Esophagus mucosa (tissue), 1 donor: ENCODE measurements at regions not wholly inside any gene's neighbourhood (a gene's known extent, or its start where the extent isn't known, plus 50 kb on each side); places are given as distances from the start of the nearest gene placed in this dataset.

Source experiments
- ATAC-seq: fragments of 200-7000 bp; cut with Tn5 transposase; one replicate; pipeline ENCODE4 v1.9.1; 2020
- donor health status: DM: yes; HTN: yes; CAD: no.

GRCh38 chr13:39244561-39245230 lies 206.4 kb downstream of the NHLRC3 start:
- no peak for ATAC-seq

GRCh38 chr13:39245688-39246087 lies 207.4 kb downstream of the NHLRC3 start:
- ATAC-seq: no peak

DNA sequence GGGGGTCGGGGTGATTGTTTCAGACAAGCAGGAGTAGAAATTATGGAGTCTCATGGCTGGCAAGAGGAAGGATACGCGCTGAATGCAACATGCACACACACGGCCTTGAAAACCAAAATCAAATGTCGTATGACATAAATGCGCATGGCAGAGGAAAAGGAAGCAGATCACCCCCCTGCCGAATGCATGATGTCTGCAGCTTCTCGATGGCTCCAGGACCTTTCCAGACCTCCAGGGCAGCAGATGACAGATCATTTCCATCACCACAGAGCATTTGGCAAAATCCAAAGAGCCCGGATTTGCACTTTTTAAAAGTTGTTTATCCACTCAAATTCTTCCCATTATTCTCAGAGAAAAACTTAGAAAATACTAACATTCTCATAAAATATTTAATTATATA lies 211.7 kb downstream of the NHLRC3 start:
- ATAC-seq: no peak

DNA sequence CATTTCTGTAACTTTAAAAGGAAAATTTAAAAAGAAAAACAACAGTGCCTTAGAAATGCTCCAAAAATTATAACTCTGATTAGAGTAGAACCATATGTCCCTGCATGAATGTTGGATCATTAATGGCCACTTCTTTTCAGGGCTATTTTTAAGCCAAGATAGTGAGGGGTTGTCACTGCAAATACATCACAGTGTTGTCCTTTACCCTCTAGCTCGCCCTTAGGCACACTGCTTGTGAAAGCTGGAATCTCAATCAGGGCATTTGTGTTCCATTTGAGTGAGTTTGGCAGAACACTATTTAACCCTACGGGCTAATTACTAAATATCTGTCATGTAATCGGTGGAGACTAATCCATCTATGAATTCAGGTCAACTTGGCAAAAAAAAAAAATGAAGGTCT lies 212.2 kb downstream of the NHLRC3 start:
- no peak for ATAC-seq

DNA sequence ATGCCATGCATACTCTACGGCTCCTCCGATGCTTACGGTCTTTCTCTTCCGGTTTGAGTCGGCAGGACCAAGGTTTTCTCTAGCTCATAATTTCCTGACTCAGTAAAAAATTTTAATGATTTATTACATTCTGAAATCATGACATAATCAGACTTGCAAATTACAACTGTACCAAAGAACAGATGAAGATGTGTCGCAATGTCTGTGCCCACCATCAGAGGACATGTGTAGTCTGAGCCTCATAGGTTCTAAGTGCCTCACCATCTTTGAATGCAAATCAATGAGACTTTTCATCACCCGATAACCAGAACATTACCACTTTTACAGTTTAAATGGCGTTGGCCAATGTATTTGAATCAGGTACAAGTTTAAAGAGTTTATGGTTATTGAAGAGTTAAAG lies 213.1 kb downstream of the NHLRC3 start:
- no peak for ATAC-seq

DNA sequence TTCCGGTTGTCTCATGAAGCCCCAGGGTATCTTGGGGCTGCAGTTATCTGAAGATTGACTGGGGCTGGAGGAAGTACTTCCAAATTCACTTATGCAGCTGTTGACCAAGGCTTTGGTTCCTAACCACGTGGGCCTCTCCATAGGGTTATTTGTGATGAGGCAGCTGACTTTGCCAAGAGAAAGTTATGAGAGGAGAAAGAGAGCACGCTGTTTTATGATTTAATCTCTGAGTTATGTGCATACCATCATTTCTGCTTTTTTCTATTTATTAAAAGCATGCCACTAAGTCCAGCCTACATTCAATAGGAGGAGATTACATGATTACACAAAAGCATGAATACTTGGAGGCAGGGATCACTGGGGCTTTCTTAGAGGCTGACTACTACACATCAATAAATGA lies 215.5 kb downstream of the NHLRC3 start:
- ATAC-seq: no peak

GRCh38 chr13:39254601-39255000 lies 216.3 kb downstream of the NHLRC3 start:
- no peak for ATAC-seq

DNA sequence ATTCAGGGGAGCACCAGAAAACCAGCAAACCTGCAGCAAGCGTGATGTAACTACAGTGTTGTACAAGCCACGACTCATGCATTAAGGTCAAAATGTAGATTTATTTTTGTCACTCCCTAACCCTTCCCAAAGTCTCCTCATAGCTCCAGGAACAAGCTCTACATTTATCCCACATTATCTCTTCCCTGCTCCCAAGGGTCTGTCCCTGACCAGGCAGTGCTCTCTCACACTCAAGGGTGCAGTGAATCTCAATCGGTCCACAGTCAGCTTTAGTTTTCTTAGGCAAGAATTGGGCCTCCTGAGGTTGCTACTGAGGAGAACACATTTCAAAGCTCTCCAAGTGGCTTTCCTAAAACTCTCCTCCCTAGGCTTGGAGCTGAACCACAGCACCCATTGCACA lies 219.4 kb downstream of the NHLRC3 start:
- ATAC-seq: no peak

- ATAC-seq: no peak
These were observed 221.3 kb downstream of the NHLRC3 start for GRCh38 chr13:39259371-39260140.

- peak; percentile 67 for ATAC-seq
These were observed 224.8 kb downstream of the NHLRC3 start for GRCh38 chr13:39263033-39263432.

DNA sequence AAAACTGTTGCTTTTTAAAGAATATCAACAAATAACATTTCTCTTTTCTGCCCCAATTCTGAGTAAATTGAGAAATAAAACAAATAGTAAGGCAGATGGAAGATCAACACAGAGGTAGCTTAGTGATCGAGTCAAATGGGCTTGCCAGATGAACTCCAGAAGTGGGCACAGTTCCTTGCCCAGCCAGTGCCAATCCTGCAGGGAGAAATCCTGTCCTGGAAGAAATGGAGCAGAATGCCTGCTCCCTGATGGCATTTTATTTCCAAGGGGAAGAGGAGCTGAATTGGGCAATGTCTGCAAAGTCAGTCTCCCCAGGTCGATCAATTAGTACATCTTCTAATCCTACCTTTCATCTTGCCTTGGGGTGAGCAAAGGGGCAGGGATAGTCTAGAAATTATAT lies 225.3 kb downstream of the NHLRC3 start:
- no peak for ATAC-seq

DNA sequence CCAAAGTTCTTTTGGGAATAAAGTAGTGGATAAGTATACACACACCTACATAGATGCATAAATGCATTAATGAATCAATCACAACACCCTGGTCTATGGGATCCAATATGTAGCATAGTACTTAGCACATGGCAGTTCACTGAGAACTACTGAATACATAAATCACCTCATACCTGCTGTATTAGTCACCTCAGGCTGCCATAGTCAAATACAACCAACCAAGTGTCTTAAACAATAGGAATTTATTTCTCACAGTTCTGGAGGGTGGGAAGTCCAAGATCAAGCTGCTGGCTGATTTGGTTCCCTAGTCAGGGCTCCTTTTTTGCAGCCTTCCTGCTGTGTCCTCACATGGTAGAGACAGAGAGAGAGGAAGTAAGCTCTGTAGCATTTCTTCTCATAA lies 228.2 kb downstream of the NHLRC3 start:
- ATAC-seq: no peak

GRCh38 chr13:39268398-39268797 lies 230.1 kb downstream of the NHLRC3 start:
- ATAC-seq: no peak

DNA sequence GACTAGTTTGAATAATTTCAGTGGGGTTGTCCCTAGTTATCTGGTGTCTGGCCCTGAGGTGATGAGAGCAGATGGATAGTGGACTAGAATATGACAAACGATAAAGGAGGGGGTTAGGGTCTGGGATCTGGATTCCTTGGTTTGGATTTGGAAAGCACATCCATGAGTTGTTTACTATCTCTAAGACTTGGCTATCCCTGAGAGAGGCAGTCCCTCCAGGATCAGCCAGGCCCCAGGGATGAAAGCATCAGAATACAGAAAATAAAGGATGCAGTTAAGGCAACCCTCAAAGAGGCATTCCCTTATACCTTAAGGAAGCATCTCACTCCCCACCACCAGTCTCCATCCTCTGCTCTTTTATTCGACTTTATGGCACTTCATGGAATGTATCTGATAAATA lies 230.7 kb downstream of the NHLRC3 start:
- ATAC-seq: no peak

DNA sequence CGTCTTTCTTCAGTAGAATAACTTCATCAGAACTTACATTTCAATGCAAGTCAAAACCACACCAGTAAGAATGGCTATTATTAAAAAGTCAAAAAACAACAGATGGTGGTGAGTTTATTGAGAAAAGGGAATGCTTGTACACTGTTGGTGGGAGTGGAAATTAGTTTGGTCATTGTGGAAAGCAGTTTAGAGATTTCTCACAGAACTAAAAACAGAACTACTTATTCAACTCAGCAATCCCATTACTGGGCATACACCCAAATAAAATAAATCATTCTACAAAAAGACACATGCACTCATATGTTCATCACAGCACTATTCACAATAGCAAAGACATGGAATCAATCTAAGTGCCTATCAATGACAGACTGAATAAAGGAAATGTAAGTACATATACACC lies 231.2 kb downstream of the NHLRC3 start:
- ATAC-seq: no peak

DNA sequence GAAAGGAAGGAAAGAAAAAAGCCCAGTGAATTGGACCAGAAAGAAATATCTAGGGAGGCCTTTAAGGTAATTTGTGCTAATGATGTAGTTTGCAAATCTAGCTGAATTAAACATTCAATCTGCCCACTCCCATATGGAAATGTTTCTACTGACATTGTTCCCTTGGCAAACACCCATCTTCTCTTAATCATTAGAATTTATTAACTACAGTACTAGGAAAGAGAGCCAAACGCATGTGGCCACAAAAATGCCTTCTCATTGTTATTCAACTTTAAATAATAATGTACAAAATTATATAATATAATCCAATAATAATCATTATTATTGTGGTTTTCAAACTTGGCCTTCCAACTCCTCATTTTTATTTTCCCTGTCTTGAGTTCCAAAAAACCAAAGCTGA lies 234.7 kb downstream of the NHLRC3 start:
- ATAC-seq: no peak

DNA sequence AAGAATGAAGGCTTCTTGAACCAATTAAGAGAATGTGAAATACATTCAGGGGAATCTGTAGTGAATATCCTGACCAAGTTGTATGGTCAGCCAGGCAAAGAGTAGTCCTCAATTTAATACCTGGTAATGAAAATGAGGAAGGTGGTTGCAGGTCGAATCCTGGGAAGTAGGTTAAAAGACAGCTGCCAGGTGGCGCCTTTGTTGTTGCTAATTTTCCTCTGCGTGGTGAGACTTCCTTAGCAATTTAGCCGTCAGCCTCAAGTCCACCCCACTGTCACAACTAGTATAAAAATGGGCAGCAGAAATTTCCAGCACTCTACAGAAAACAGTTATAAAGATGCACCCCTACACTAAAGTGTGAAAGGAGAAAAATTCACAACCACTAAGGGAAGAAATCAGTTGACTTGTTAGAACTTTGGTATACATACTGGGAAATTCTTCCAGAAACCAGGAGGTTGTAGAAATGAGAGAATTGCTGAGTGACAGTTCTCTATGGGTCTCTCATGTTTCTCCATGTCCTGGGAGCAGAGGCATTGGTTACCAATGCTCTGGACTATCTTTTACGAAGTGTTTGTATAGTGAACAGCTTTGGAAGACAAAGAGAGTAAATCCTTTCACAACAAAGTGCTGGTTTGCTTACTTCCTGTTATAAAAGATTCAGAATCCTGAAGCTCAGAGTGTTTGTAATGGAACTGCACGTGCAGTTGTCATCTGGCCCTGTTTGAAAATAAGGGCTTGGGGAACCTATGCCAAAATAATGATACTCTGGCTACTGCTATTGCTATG lies 235.9 kb downstream of the NHLRC3 start:
- no peak for ATAC-seq

DNA sequence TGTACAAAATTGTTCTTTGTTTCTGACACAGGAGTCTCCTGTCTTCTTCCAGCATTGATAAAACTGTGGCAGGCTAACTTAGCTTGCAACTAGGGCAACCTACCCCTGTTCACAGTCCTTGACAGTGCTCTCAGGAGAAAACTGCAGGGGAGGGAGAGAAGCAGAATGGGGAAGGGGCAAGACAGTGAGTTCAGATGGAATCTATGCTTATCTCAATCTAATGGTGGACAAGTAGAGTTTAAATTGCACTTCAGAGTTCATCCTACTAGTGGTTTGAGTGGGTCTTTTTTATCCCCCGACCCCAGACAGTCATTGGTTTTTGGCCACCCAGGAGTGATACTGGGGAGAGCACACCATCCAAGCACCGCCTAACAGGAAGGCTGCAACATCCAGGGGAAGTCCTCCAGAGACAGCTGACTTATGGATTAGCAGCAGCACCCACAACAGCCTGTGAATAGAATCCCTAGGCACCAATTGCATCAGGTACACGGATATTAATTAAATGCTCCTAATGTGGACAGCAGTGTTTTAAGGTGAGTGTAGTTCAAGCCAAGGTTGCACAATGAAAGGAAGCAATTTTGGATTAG lies 236.6 kb downstream of the NHLRC3 start:
- ATAC-seq: no peak

- ATAC-seq: no peak
These were observed 240.8 kb downstream of the NHLRC3 start for GRCh38 chr13:39279077-39279476.

DNA sequence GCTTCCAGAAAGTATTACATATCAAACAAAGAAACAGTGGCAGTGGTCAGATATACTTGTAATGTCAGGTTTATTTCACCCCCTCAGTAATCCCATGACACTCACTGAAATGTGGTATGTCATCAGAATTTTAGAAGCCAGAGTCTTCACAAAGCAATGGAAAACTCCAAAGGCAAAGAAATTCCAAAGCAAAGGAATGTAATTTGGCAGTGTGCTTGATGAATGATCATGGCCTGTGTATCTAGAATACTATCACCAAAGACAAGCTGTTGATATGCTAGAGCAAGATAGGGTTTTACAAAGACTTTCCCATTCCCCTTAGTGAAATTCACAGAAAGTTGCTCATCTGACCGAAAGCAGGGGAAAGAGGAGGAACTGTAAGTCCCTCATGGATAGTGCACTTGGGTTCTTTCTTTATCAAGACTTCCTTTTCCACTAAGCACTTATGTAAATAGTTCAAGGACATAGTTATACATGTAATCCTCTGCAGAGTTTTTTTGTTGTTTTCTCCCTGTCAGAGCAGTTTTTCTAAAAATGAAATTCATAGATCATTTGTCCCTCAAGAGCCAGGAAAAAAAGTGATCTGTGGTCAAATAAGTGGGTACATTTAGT lies 243.4 kb downstream of the NHLRC3 start:
- no peak for ATAC-seq

DNA sequence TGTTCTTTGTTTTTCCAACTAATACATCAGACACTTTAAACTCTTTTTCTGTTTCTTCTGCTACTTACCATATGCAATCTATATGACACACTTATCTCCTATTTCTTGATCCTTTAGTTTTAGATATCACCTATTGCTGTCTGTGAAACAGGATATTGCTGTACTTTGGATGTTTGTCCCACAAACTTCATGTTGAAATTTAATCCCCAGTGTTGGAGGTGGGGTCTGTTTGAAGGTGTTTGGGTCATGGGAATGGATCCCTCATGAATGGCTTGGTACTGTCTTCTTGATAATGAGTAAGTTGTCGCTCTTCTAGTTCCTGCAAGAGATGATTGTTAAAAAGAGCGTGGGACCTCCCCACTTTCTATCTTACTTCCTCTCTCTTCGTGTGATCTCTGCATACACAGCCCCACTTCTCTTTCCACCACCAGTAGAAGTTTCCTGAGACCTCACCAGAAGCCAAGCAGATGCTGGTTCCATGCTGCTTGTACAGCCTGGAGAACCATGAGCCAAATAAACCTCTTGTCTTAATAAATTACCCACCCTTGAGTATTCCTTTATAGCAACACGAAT lies 244.2 kb downstream of the NHLRC3 start:
- no peak for ATAC-seq

GRCh38 chr13:39283072-39283471 lies 244.8 kb downstream of the NHLRC3 start:
- ATAC-seq: no peak
